NAMALWA (cell line): ENCODE measurements at regions not wholly inside any gene's neighbourhood (a gene's known extent, or its start where the extent isn't known, plus 50 kb on each side); places are given as distances from the start of the nearest gene placed in this dataset.
"Not testable (repeated sequence)": the region's sequence is repeated elsewhere in the genome, so short reads cannot be mapped to it uniquely, and the experiment has no call there.

Source experiments
- DNase-seq: peaks from one replicate; pipeline ENCODE4 v3.0.0-alpha.2; 2015; ENCODE audit warnings: low spot score

DNA sequence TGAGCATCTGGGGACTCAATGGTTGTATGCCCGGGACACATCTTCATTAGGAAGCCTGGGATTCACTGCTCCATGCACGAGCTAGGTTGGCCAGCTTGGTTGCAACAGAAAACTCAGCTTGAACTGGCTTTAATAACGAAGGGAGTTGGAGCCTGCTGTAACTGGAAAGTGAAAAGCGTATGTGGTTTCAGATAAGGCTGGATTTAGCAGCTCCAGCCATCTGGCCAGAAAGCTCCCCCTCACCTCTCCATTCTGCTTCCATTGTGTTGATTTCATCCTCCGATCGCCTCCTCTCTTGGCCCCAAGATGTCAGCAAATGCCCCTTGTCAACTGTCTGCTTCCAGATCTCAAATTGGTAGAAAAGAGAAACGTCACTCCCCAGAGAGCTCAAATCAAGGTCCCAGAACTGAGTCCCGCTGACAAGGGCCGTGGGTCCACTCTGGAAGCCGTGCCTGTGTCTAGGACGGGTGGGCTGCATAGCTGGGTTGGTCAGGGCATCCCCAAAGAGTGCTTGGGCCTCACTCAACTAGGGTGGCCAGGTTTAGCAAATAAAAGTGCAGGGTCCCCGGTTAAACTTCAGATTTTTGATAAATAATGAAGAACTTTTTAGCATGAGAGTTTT, 117.0 kb upstream of the PMEPA1 start:
- DNase-seq = no peak

DNA sequence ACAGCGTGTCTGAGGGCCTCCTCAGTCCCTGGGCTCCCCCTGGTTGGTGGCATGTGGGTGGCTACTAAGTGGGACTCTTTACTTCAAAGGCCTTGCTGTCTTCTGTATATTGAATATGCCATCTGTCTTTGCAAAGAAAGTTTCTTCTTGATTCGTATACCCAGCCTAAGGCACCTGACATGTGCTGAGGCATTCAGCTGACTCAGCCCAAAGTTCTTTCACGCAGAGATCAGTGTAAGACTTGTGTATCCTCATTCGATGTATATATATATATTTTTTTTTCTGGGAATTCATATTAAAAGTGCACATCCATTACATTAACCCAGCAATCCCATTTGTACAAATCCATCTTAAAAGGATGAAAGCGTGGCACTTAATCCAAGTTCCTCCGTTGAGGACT, 115.1 kb upstream of the PMEPA1 start:
- DNase-seq = no peak

DNA sequence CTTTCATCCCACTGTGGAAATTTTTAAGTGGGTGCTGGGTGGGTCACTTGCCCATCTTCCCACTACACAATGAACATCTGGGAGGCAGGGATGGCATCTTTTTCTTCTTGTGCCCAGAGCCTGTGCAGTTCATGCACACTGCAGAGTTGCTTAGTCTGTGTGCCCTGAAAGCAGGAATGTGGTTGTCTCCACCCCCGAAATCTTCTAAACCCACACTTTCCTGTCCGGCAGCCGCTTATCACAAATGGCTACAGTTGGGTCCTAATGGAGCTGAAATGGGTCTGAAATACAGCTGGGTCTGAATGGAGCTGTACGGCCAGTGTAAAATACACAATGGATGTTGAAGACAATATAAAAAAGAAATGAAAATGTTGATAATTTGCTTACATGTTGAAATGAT, 112.1 kb upstream of the PMEPA1 start:
- DNase-seq = no peak

DNA sequence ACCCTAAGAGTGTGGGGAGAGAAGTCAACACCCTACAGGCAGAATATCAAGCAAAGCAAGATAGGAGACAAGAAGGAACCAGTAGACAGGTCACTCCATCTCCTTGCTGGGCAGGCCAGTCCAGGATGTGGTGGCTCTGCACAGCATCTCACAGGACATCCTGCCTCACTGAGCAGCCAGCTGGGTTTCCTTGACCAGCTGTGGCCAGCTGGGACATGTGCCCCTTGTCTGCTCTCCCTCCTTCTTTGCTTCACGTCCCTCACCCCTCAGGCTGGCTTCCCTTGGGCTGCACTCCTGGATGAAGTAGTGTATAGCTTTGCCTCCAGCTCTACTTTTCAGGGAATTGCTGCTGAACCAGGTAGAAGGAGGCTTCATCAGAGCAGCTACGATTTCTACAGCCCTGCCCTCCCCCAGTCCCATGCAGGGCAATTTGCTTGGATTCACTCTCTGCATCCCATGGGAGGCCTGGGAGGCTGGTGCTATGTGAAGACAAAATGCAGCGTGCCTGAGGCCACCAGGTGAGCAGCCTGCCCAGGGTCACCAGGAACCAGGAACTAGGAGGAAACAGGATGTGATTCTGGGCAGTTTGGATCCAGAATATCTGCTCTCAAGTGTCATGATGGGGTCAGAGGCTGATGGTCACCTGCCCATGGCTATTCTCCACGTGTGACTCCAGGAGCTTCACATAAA, 110.0 kb upstream of the PMEPA1 start:
- no peak for DNase-seq

DNA sequence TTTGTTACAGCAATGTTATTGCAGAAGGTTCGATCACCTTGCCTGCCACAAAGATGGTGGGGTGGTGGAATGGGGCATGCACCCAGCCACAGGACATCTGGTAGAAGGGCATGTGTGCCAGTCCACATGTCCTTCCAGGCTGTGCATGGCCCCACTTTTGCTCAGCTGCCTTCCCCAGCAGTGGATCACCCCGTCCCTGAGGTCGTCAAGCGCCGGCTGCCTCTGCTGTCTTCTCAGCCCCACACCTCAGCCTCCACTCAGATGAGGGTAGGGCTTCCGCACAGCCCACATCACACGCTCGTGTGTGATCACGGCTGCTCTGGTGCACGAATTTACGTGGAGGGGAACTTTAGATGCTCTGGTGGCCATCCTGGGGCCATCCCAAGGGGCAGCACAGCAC, 109.5 kb upstream of the PMEPA1 start:
- DNase-seq = no peak

DNA sequence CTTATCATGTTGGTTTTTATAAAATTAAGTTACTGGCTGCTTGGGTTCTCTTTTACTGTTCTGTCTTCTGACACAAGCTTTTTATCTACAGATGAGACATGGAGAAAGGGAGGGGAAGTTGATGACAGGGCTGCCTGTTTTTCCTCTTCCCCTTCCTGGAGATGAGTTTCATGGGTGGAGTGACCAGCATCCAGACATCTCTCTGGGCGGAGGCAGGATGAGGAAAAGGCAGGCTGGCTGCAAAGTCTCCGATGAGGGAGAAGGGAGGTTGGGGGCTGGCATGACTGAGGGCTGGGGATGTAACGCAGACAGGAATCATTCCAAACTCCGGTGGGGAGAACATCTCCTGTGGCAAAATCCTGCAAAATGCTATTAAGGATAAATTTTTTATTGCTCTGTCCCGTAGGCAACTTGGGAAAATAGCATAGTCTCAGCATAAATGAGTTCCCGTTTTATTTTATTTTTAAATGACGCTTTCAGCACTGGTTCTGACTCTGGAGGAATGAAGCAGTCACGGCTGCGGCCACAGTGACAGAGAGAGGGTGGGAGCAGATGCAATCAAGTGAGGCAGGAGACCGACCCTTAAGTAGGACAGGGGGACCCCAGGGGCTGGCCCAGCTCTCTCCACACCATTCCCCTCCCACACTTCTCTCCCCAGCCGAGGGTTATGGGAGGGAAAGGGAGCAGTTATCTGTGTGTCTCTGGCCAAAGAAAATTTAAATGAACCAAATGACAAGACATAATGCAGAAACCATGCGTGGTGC, 108.8 kb upstream of the PMEPA1 start:
- DNase-seq = no peak

DNA sequence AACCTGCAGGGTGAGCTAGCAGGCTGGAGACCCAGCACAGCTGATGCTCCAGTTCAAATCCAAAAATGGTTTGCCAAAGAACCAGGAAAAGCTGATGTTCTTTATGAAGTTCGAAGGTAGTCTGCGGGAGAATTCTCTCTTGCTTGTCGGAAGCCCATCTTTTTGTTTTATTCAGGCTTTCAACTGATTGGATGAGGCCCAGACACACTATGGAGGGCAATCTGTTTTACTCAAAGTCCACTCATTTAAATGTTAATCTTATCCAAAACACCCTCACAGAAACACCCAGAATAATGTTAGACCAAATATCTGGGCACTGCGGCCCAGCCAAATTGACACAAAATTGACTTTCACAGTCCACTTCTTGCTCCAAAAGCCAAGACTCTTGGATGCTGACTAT, 105.6 kb upstream of the PMEPA1 start:
- no peak for DNase-seq

DNA sequence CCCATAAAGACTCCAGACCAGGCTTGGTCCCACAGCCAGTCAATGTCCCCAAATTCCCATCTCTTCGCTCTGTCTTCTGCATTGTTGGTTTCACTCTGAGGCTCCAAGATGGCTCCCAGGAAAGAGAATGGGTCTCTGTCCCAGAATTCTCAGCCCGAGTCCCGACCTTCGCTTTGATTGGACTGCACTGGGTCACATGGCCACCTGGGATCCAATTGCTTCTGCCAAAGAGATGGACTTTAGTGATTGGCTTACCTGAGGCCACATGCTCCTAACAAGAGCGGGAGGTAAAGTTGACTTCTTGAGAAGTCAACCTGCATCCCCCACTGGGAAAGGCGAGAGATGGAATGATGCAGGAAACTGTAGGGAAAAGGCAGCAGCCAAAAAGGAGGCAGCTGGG, 104.7 kb upstream of the PMEPA1 start:
- no peak for DNase-seq

DNA sequence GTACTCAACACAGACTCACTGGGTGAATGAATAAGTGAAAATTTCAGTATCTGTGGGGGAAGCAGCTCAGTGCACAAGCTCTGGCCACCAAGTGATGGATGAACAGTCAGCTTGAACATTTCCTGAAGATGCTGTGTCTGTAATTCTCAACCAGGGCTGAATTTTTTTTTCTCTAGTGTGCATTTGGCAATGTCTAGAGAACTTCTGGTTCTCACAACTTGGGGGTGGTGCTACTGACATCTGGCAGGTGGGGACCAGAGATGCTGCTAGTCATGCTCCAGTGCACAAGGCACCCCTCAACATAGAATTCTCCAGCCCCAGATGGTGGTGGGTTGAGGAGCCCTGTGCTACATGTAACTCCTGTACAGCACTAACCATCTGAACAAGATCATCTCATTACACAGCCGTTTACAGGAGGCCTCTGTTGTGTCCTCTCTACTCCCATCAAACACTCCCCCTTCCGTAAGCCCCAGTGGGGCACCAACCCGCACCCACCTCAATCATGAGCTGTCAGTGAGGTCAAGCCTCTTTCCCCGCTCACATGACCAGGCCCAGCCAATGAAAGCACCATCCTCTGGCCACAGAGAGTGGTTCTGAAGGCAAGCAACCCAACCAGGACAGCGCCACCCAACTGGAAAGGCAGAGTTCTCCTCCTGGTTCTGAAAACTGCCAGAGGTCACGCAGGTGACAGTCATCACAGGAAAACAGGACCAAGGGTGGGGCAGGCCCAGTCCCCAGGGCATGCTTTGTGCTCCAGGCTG, 103.9 kb upstream of the PMEPA1 start:
- peak; percentile 25 for DNase-seq

DNA sequence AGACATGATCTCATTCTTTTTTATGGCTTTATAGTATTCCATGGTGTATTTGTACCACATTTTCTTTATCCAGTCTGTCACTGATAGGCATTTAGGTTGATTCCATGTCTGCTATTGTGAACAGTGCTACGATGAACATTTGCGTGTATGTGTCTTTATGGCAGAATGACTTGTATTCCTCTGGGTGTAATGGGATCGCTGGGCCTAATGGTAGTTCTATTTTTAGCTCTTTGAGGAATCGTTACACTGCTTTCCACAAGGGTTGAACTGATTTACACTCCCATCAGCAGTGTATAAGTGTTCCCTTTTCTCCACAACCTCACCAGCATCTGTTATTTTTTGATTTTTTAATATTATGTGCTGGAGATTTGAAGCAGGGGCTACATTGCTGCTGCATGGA, 102.8 kb upstream of the PMEPA1 start:
- not testable (repeated sequence) for DNase-seq

DNA sequence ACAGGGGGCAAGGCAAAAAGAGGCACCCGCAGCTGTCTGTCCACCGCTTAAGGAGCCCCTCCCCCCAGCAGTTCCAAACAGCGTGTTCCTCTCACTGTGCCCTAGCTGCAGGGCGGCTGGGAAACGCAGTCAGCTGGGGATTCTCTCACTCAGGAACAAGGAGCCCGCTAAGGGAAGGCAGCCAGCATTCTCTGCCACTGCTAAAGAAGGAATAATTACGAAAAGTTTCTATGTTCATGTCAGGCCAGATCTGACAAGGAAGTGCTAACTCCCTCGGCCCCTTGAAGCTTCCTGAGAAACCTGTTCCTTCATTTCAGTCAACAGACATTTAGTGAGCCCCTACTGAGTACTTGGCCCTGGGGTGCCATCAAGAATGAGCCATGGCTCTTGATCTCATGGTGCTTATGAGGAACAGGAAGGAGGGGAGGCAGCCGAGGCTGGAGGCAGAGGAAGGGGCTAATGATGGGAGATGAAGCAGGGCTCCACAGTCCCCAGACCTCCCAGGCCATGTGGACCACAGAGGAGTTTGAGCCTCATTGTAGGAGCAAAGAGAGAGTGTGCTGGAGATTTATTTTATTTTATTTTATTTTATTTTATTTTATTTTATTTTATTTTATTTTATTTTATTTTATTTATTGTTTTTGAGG, 101.7 kb upstream of the PMEPA1 start:
- no peak for DNase-seq

DNA sequence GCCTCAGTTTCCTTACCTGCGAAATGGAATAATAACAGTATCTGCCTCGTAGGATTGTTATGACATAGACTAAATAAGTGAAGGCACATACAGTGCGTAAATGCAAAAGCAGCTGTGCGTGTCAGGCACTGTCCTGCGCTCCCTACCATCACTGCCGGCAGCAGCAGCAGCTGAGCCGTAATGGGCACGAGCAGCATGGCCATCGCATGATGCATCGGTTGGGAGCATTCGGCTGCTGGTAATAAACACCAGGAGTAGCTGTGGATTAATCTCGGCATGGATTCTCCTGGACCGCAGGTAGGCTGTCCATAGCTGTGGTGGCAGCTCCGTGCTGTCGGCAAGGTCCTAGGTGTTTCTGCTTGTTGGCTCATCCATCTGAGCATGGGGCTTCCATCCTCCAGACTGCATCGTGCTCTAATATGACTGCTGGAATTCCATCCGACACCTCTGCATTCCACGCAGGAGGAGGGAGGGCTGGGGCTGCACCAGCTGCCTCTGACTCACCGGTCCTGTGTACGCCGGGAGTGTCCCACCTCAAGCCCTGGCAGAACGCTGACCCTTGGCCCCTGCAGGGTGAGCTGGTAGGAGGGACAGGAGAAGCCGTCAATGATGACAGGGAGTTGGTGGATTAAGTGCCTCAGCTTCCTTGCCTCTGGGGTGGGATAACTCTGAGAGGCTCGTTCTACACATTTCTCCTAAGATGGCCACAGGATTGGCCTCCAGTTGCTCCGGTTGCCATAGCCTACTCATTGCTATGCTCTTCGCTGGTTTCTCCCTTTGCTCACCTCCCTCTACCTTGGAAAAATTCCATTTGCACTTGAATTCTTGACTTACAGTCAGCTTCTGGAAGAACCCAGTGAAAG, 100.9 kb upstream of the PMEPA1 start:
- no peak for DNase-seq

DNA sequence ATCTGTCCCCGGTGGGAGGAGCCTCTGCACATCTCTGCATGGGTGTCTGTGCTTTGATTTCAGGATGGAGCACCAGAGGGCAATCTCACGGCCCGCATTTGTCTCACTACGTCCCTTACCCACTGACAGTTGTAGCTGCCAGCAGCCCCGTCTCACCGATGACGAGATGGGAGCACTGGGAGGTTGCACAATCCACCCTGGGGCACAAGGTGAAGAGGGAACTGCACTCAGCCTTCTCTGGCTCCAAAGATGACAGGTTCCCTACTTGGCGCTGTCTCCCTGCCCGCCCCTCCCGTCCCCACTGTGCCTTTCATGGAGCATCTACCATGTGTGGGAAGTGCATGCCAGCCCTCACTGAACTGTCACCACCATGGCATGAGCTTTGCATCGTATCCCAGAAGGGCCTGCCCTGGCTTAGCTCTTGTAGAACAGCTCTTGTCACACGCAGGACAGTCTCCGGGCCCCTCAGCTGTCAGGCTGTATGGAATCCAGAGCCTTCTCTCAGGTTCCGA, 99.9 kb upstream of the PMEPA1 start:
- DNase-seq = no peak

DNA sequence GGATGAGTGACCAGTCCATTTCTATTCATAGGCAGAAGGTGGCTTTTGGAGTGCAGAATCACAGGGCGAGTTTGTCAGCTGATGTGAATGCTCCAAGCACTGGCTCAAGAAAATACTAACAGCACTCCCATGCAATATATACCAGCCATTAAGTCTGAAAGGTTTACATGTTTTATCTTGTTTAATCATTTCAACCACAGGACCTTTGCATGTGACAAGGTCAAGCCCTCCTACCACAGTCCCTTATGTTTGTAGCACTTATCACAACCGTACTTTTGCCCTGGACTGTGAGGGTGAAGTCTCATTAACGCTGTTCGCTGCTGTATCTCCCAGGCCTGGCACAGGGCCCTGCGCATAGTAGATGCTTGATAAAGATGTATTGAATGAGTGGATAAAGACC, 99.3 kb upstream of the PMEPA1 start:
- no peak for DNase-seq

DNA sequence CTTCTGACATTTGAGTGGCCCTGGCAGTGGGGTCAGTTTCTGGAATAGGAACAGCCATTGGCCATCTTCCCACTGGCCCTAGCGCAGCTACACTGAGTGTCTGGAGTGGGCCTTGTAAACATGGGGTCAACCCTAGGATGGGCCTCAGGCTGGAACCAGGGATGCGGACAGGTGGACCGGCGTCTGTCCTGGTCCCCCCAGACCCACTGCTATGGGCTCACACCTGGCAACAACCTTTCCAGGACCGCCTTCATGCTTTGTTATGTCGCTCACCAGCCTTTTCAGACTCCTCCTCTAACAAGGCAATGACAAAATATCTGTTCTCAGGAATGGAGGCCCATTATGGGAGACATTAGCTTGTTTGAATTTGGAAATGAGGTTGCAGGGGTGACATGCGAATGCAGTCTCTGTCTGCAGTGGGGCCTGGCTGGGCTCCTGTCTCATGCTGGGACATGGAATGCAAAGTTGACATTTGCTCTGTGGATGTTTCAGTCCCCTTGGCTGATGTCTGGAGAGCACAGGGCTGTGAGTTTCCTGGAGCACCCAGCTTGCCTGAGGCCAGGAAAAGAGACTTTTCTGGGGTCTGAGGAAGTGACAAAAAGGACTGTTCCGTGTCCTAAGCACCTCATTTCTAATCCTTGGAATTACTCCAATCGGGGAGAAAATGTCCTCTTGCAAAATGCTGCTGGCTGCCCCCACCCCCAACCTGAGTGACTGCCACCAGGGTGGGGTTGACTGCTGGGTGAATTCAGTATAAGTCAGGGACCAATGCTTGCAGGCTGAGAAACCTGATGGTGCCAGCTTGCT, 98.7 kb upstream of the PMEPA1 start:
- DNase-seq = no peak

DNA sequence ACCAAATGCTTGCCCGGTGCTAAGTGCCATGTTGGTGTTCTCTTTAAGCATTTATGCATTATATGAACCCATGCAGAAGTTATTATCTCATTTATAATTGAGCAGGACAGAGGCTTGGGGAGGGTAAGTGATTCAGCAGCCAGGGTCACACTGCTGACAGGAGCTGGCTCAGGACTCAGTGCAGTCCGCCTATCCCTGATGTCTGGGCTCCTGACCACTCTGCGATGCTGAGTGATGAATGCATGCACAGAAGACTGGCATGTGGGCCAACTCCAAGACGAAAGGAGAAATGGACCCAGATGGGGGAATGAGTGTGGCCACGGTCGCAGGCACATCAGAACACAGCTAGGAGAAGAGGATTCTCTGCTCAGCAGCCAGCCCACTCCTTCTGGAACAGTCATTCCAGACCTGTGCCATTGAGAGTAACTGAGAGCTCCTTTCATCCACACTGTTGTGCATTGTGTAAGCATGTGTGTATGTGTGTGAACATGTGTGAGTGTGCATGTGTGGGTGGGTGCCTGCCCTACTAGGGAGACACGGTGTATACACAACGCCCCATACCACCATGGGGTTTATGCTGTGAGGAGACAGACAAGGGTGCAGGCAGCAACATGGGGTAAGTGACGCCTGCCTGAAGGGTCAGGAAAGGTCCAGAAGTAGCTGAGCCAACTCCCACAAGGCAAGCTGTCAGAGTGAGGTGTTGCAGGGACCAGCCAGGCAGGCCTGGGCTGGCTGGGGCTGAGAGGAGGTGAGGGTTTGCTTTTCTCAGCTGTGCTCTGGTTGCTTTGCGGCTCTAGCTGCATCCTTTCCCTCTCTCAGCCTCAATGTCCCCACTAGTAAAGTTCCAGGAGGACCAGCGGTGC, 97.8 kb upstream of the PMEPA1 start:
- DNase-seq = no peak

DNA sequence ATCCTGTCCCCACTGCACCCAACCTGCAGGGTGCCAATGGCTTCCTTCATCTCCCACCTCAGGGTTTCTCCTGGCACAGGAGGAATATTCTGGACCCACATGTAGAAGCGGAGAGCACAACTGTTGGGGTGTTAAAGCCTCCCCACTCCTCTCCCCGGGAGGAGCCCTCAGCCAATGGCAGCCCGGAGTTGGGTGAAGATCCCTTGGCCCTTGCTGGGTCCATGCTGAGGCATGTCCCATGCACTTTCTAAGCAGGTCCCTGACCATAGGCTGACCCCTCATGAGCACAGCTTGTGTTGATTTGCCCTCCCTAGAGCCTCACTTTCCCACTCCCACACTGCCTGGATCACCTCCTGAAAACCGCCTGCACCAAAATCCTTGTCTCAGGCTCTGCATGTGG, 97.2 kb upstream of the PMEPA1 start:
- no peak for DNase-seq

DNA sequence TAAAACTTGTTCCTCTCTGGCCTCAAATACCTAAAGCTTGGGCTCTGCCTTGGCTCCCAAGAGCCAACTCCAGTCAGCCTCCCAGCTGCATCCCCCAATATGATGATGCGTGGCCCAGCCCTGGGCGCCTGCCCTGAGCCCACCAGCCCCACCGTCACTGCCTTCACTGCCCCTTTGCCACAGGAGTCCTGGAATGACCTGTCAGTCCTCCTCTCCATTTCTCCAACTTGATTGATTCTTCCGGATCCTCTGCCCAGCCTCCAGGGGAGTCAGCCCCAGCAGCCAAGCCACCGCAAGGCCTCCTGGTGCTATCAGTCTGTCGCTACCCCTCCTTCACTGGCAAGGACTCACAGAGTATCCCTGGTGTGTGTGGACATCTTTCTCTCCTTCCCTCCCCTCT, 96.7 kb upstream of the PMEPA1 start:
- DNase-seq = no peak

DNA sequence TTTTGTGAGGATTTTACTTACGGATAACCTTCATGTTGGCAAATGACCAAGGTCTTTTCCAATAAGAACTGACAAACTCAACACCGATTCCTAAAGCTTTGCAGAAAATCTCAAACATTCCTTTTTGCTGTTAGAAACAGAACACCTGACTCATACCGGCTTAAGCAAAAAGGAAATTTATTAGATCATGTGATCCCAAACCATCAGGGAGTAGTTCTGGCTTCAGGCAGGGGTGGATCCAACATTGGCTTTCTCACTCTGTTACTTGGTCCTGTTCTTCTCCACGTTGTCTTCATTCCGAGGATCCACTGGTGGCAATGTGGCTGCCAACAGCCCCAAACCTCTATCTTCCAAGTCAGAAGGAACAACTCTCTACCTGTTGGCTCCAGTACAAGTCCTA, 95.9 kb upstream of the PMEPA1 start:
- DNase-seq = no peak
